Mucosa of stomach (tissue), 1 donor: ENCODE measurements at regions not wholly inside any gene's neighbourhood (a gene's known extent, or its start where the extent isn't known, plus 50 kb on each side); places are given as distances from the start of the nearest gene placed in this dataset.
"Not testable (repeated sequence)": the region's sequence is repeated elsewhere in the genome, so short reads cannot be mapped to it uniquely, and the experiment has no call there.

Experiments
- H3K27me3 ChIP-seq: one replicate; pipeline ENCODE4 v1.7.0; 2013; ENCODE audit warnings: mild to moderate bottlenecking, low read length; ENCODE audit not compliant: control insufficient read depth, insufficient read depth
- H3K36me3 ChIP-seq: one replicate; pipeline ENCODE4 v1.7.0; 2013; ENCODE audit warnings: low read length; ENCODE audit not compliant: control insufficient read depth, insufficient read depth
- H3K4me1 ChIP-seq: one replicate; pipeline ENCODE4 v1.7.0; 2013; ENCODE audit warnings: mild to moderate bottlenecking, low read length; ENCODE audit not compliant: control insufficient read depth, insufficient read depth
- H3K4me3 ChIP-seq: one replicate; pipeline ENCODE4 v1.7.0; 2013; ENCODE audit warnings: low read length
- H3K9ac ChIP-seq: one replicate; pipeline ENCODE4 v1.7.0; 2013; ENCODE audit warnings: mild to moderate bottlenecking, low read length, moderate library complexity
- H3K9me3 ChIP-seq: one replicate; pipeline ENCODE4 v1.7.0; 2013; ENCODE audit warnings: mild to moderate bottlenecking, low read length, moderate library complexity; ENCODE audit not compliant: control insufficient read depth
- donor health status: Pancreatic carcinoma.

GRCh38 chr1:219075121-219075879 is 98.4 kb upstream of the LYPLAL1 start:
- no peak overlapping the region for H3K9ac ChIP-seq

DNA sequence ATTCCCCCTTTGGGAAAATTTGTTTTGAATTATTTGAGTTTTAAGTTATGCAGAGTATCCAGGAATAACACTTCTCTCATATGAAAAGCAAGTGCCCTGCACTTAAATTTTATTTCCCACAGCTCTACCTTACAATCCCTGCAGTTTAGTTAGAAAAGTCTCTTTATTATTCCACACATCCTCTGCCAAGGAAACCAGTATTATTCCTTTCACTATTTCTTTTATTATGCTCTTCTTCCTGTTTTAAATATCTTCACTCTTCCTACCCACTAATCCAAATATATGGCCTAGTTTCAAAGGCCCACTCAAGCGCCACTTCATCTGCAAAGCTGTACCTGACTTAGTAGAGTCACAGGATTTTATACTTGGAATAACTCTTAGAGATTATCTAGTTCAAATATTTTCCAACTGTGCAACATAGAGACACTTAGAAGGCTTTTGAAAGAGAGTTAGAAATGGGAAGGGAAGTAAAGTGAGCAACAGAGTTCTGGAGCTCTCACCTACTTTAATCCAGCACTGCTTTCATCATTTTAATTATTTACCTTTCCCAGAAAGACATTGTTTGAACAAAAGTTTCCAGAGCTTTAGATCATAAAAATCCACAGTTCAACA is 97.2 kb upstream of the LYPLAL1 start:
- Histone ChIP-seq H3K9me3 (no peaks in the 10 kb centered on the region), H3K4me1 (no peaks in the 10 kb centered on the region), H3K36me3 (no peaks in the 10 kb centered on the region), H3K27me3 (no peaks in the 10 kb centered on the region), H3K4me3 (no peak overlapping the region), H3K9ac (no peak overlapping the region)

More at GRCh38 chr1:219075121-219075879, 98.4 kb upstream of the LYPLAL1 start:
- H3K9me3 ChIP-seq: no peaks in the 10 kb centered on the region
- no peaks in the 10 kb centered on the region for H3K27me3 ChIP-seq
- H3K36me3 ChIP-seq: no peaks in the 10 kb centered on the region
- H3K4me3 ChIP-seq: no peak overlapping the region
- no peaks in the 10 kb centered on the region for H3K4me1 ChIP-seq

GRCh38 chr1:219077767-219078166 is 95.9 kb upstream of the LYPLAL1 start:
- H3K4me3 ChIP-seq, H3K9me3 ChIP-seq, H3K4me1 ChIP-seq, H3K36me3 ChIP-seq, H3K27me3 ChIP-seq, H3K9ac ChIP-seq: not testable (repeated sequence)

- no peak overlapping the region for H3K9ac ChIP-seq
- H3K27me3 ChIP-seq: no peaks in the 10 kb centered on the region
- H3K4me3 ChIP-seq: no peak overlapping the region
- no peaks in the 10 kb centered on the region for H3K4me1 ChIP-seq
- no peaks in the 10 kb centered on the region for H3K9me3 ChIP-seq
- H3K36me3 ChIP-seq: no peaks in the 10 kb centered on the region
These were observed 91.4 kb upstream of the LYPLAL1 start for GRCh38 chr1:219081943-219082925.

DNA sequence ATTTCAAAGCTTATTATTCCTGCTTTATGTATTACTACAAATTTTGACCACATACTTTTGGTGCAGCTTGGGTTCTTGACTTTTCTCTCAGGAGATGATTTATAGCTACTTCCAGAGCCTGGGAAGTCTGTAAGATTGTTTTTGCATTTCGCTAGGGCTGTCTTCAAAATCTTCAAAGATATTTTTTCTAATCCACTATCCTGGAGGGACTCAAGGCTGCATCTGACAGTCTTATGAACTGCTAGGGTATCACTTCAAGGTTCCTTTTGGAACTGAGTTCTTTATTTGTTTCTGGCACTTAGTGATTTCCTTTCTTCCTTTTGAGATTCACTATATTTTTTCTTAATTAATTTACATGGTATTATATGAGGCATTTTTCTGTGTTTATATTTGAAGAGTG is 90.0 kb upstream of the LYPLAL1 start:
- Histone ChIP-seq H3K4me3 (no peak overlapping the region), H3K9me3 (no peaks in the 10 kb centered on the region), H3K36me3 (no peaks in the 10 kb centered on the region), H3K27me3 (no peaks in the 10 kb centered on the region), H3K9ac (no peak overlapping the region), H3K4me1 (no peaks in the 10 kb centered on the region)

DNA sequence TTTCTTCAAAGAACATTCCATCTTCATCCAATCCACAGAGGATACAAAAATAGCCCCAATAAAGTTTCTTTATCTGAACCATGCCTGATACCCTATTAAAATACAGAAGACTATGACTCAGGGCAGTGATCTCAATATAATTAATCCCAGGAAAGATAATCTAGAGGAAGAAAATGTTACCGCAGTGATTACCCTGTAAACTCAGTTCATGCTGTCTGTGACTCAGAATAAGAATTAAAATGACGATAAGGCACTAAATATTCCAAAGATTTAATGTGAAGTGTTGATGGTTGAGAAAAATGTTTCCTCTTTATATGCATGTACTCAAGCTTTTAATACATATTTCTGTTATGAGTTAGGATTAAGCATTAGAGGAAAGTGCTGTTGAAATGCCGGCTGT is 88.6 kb upstream of the LYPLAL1 start:
- no peak overlapping the region for H3K4me3 ChIP-seq
- no peaks in the 10 kb centered on the region for H3K36me3 ChIP-seq
- H3K9me3 ChIP-seq: no peaks in the 10 kb centered on the region
- H3K4me1 ChIP-seq: no peaks in the 10 kb centered on the region
- H3K27me3 ChIP-seq: no peaks in the 10 kb centered on the region
- no peak overlapping the region for H3K9ac ChIP-seq

GRCh38 chr1:219085988-219086387 is 87.7 kb upstream of the LYPLAL1 start:
- Histone ChIP-seq H3K36me3 (no peaks in the 10 kb centered on the region), H3K27me3 (no peaks in the 10 kb centered on the region), H3K9ac (no peak overlapping the region), H3K9me3 (no peaks in the 10 kb centered on the region), H3K4me3 (no peak overlapping the region), H3K4me1 (no peaks in the 10 kb centered on the region)

GRCh38 chr1:219086956-219087469 is 86.7 kb upstream of the LYPLAL1 start:
- no peaks in the 10 kb centered on the region for H3K9me3 ChIP-seq
- H3K9ac ChIP-seq: no peak overlapping the region
- no peak overlapping the region for H3K4me3 ChIP-seq
- H3K4me1 ChIP-seq: no peaks in the 10 kb centered on the region
- no peaks in the 10 kb centered on the region for H3K27me3 ChIP-seq
- no peaks in the 10 kb centered on the region for H3K36me3 ChIP-seq

DNA sequence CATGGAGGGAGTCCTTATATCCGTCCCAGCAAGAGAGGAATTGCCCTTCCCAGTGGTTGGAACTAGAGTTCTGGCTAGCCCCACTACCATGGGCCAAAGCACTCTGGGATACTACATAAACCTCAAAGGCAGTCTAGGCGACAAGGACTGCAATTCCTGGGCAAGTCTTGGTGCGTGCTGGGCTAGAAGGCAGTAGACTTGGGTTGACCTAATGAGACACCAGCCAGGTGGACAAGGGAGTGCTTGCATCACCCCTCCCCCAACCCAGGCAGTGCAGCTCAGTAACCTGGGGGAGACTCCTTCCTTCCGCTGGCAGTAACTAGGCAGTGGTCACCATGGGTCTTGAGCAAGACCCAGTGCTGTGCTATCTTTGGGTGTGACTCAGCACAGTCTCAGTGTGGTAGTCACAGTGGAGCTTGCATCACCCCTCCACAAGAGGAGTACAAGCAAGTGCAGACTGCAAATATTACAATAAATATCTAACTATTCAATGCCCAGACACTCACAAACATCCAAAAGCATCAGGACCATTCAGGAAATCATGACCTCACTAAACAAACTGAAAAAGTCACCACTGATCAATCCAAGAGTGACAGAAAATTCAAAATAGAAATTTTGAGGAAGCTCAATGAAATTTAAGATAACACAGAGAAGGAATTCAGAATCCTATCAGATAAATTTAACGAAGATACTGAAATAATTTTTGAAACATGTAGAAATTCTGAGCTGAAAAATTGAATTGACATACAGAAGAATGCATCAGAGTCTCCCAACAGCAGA is 84.7 kb upstream of the LYPLAL1 start:
- no peak overlapping the region for H3K4me3 ChIP-seq

DNA sequence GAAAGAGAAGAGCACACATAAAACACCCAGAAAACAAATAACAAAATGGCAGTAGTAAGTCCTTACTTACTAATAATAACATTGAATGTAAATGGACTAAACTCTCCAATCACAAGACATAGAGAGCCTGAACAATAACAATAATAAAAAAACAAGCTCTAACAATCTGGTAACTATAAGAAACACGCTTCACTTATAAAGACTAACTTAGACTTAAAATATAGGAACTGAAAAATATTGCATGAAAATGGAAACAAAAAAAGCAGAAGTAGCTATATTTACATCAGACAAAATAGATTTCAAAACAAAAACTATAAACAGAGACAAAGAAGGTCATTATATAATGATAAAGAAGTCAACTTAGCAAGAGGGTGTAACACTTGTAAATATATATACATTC is 83.1 kb upstream of the LYPLAL1 start:
- no peak overlapping the region for H3K9ac ChIP-seq
- H3K4me1 ChIP-seq: no peaks in the 10 kb centered on the region
- H3K36me3 ChIP-seq: no peaks in the 10 kb centered on the region
- H3K4me3 ChIP-seq: no peak overlapping the region
- H3K27me3 ChIP-seq: no peaks in the 10 kb centered on the region
- H3K9me3 ChIP-seq: no peaks in the 10 kb centered on the region

More for the DNA sequence above, 84.7 kb upstream of the LYPLAL1 start:
- Histone ChIP-seq H3K27me3 (no peaks in the 10 kb centered on the region), H3K4me1 (no peaks in the 10 kb centered on the region), H3K36me3 (no peaks in the 10 kb centered on the region), H3K9ac (no peak overlapping the region), H3K9me3 (no peaks in the 10 kb centered on the region)

DNA sequence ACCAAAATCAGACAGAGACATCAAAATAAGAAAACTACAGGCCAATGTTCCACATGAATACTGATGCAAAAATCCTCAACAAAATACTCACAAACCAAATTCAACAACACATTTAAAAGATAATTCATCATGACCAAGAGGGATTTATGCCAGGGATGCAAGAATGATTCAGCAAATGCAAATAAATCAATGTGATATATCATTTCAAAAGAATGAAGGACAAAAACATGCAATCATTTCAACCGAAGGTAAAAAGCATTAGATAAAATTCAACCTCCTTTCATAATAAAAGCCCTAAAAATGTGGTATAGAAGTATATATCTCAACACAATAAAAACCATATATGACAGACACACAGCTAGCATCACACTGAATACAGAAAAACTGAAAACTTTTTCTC is 81.5 kb upstream of the LYPLAL1 start:
- Histone ChIP-seq H3K9me3 (no peaks in the 10 kb centered on the region), H3K9ac (no peak overlapping the region), H3K4me1 (no peaks in the 10 kb centered on the region), H3K36me3 (no peaks in the 10 kb centered on the region), H3K4me3 (no peak overlapping the region), H3K27me3 (no peaks in the 10 kb centered on the region)
